HG03378 (cell line): ENCODE measurements at regions not wholly inside any gene's neighbourhood (a gene's known extent, or its start where the extent isn't known, plus 50 kb on each side); places are given as distances from the start of the nearest gene placed in this dataset.

Experiments
- ATAC-seq: cut with Tn5 transposase; IDR thresholded peaks from one replicate; pipeline ENCODE4 v1.9.1; 2021; ENCODE audit warnings: mild to moderate bottlenecking, moderate library complexity; ENCODE audit not compliant: unreplicated experiment

DNA sequence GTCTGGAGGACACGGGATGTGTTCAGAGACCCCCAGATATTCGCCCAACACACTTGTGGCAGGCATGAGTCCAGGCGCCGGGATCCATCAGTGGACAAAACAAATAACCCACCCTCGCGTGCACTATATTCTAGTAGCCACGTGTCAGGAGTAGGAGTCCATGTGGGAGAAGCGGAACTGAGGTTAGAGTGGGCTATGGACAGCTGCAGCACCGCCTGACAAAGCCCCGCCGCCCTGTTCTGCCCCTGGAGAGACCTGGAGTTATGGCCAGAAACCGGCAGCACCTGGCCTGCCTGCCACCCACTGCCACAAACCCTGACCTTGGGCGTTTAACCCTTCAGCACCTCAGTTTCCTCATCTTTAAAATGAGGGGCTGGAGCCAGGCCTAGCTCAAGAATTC is 181.0 kb upstream of the RNF32 start:
- ATAC-seq: no peak

DNA sequence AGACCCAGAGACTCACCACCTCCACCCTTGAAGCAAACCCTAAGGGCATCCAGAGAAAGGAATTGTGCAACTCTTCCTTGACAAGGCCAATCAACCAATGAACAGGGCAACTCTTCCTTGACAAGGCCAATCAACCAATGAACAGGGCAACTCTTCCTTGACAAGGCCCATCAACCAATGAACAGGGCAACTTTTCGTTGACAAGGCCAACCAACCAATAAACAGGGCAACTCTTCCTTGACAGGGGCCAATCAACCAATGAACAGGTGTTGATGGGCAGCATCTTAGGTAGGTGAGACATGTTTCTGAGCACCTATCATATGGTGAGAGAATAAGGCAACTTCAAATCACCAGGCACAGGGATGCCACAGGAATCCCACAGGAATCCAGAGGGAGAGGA is 181.5 kb upstream of the RNF32 start:
- ATAC-seq: no peak

DNA sequence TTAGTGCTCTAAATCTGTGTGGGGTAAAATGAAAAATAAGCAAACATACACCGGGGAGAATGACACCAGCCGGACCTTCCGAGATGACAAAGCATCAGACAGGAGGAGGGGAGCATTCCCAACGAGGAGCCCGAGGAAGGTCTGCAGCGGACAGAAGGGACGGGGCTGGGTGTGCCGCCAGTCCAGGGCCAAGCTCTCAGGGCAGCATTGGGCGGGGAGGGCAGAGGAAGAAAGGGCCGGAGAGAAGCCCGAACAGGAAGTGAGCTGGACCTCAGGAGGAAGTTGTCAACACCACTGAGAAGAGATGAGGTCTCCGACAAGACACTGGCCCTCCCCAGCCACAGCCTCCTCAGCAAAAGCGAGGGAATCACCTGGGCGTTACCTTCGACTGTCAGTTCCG is 182.6 kb upstream of the RNF32 start:
- ATAC-seq: no peak

DNA sequence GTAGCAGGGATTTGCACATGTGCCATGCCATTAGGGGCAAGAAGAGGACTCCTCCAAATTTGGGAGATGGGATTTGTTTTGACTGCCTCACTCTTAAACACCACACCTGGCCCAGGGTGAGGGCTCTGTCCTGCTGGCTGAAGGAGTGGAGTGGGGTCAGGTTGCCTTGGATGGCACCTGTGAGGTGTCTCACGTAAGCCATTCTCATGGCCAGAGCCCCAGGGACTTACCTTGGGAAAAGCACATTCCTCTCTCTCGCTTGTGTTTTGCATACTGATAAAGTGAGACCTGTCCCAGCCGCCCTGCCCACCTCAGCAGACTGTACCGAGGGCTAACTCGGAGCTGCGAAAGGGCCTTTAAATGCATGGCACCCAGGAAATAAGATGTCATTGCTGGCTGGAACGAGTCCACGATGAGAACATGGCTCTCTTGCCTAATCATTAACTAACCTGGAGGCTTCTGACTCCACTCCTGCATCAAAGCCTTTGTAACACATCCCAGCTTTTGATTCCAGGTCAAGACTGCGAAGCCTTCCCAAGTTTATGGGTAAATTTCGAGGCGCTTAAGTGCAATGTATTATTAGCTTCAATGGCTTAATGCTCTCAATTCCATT is 184.0 kb upstream of the RNF32 start:
- no peak for ATAC-seq

DNA sequence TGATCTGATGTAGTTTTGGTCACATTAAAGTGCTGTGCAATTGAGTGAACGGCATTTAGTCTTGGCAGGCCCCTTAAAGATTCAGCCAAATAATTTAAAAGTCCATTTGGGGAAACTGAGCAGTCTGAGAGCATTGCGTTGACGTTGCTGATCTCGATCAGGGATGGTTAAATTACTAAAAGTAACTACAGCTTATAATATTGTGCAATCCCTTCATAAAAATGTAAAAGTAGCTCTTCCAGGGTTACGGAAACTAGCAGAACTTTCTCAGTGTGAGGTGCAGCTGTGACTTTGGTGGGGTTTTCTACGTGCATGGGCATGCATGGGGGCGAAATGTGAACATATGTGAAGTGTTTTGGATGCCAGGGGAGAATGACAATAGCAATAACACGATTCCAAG is 184.5 kb upstream of the RNF32 start:
- ATAC-seq: no peak

DNA sequence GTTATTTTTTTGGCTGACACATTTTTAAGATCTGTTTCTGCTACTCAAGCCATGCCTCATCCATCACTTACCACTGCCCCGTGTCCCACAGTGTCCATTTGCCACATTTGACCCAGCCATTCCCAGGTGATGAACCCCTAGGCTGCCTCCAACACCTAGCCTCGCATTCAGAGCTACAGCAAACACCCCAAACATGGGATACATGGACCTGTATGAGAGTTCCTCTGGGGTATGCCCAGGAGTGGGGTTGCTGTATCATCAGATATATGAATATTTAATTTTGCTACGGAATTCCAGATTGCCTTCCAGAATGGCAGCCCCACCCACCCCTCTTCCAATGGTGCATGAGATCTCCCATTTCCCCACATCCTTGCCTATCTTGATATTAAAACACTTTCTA is 190.1 kb upstream of the RNF32 start:
- ATAC-seq: no peak

DNA sequence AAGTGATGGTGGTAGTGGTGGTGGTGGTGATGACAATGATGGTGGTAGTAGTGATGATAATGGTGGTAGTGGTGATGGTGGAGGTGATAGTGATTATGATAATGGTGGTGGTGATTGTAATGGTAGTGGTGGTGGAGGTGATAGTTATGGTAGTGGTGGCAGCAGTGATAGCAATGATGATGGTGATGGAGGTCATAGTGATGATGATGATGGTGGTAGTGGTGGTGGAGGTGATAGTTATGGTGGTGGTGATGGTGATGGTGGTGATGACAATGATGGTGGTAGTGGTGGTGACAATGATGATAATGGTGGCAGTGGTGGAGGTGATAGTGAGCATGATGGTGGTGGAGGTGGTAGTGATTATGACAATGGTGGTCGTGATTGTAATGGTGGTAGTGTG is 191.7 kb upstream of the RNF32 start:
- ATAC-seq: no peak

DNA sequence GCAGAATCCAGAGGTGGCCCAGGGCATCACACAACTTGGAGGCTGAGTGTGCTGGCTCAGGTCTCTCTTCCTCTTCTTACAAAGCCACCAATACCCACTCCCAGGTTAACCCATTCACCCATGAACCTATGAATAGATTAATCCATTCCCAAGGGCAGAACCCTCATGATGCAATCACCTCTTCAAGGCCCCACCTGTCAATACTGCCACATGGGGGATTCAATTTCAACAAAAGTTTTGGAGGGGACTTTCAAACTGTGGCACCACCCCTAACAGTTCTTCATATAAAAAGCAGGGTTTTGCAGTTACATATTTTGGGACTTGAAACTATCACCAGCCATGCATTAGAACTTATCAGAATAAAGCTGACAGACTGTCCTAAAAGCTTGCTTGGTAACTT is 193.6 kb upstream of the RNF32 start:
- no peak for ATAC-seq

DNA sequence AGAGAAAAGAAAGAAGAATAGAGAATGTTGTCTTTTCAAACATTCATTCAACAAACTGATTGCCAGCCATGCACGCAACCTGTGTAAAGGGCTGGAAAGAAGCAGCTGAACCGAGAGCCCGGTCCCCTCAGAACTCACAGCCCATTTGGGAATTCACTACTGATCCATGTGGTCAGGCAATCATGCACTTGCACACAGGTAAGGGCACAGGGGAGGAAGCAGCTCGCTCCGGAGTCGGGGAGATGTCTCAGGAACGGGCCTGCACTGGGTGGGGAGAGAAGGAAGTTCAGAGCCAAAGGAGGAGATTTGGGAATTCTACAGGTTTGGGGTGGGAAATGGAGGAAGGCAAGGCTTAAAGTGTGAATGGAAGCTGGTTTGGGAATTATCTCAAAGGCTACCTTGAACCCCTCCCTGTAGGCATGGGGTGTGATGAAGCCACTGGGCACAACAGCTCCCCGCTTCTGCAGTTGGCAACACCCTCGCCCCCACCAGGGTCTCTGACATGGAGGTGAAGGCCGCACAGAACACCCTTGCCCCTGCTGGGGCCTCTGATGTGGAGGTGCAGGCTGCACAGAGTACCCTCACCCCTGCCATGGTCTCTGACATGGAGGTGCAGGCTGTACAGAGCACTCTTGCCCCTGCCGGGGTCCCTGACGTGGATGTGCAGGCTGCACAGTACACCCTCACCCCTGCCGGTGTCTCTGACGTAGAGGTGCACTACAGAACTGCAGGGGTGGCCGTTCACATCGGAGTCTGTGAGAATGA is 194.4 kb upstream of the RNF32 start:
- no peak for ATAC-seq

DNA sequence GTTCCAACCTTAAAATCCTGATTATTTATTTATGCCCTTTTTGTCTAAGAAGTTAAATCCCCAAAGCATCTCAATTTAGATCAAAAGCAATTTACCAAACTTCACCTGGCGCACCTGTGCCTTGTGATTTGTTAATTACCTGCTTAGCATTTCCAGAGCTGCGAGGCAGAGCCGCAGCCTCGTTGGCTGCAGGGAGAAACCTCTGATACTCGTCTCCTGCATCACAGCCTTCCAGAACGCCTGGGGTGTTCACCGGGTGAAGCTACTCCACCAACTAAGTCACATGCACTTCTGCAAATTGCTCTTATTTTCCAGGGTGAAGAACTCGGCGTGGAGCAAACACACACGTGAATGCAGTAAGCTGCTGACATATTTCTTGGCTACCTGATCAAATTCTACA is 198.1 kb upstream of the RNF32 start:
- no peak for ATAC-seq

DNA sequence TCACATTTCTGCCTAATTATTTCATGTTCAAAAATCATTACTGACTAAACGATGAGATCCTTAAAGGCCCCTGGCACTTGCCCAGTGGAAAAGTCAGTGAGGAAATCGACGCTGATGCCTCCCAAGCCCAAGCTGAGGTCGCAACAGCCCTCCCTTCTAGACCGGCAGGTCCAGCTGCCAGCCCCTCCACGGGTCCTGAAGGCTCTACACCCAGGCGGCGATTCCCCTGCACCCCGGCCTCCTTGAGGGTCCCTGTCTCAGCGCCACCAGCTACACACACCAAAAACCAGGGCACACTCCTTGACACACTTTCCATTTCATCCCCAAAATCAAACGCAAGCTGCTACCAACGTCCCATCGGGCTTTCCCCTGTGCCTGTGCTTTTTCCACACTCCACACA is 200.1 kb upstream of the RNF32 start:
- ATAC-seq: no peak

DNA sequence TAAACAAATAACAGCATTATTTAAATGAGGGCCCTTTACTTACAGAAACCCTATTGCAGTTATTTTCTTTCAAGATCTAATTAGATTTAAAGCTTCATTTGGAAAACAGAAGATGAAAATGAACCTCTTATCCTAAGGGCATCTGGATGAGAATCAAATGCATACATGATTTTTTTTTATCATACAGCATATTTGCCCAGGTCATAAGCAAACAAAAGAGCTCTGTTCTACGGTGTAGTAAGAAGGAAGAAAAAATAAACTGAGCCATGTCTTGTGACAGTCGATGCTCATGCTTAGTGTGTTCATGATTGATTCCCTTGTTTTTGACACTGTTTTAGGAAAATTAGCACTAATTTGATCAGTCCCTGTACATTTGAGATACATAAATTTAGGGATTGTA is 202.6 kb upstream of the RNF32 start:
- ATAC-seq: no peak

DNA sequence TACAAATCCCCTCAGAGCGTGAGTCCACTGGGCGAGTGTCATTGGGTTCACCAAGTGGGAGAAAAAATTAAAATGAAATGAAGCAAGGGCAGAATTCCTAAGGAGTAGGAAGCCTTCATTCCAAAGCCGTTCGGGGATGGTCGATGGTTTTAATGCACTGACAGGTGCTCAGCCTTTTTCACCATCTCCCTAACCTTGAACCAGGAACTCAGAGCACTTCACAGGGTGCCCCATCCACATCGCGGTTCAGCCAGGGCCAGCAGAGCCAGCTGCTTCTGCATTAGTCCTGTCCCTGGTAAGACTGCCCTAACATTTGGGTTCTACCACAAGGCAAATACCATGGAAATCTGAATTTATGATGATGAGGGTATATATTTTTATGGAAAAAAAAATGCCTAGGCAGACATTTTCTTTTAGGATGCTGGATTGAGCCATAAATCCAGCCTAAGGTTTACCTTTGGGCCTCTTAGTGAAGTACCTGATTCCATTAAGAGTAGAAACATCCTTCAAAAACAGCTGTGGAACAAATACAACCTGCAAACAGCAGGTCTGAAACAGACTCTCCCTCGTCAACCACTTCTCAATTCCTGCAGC is 203.5 kb upstream of the RNF32 start:
- ATAC-seq: no peak

DNA sequence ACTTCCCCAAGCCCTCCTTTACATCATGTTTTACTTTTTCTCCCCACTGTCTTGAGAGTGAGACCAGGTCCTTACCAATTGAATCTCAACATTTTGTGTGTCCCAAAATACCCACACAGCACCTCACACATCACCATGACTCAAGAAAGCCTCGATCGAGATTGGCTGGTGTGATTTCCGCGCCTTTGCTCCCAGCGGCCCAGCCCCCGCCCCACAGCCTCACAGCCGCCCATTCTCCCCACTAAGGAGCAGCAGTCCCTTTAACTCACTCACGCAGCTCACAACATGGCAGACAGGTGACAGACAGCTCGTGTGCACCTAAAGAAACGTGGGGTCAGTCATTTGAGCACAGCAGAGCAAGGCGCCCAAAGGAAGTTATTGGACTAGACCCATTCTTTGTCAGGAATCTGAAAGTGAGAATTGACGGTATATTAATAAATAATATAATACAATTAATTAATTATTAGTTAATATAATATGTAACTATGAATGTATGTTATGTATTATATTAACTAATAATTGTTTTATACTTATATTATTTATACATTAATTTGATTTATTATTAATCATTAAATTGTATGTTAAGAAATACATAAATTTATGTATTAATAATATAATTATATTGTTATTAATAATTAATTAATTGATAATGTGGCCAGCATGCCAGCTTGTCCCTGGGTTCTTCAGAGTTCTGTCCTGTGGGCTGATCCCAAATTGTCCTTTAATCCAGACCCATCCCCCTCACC is 204.9 kb upstream of the RNF32 start:
- ATAC-seq: no peak

DNA sequence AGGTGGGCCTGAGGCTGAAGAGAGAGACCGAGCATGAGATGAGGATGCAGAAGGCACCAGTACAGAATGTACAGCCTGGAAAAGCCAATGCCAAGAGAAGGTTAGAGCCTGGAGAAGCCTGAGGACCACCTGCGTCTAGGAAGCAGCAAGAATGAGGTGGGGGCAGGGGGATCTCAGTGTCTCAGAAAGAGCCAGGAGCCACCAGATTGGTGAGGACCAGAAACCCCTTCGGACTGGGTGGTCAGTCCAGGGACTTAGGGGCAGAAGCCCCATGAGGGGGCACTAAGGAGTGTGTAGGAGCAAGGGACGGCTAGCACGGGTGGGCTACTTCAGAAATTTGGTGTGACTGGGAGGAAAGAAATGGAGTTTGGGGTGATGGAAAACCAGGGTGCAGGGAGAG is 205.9 kb upstream of the RNF32 start:
- ATAC-seq: no peak

DNA sequence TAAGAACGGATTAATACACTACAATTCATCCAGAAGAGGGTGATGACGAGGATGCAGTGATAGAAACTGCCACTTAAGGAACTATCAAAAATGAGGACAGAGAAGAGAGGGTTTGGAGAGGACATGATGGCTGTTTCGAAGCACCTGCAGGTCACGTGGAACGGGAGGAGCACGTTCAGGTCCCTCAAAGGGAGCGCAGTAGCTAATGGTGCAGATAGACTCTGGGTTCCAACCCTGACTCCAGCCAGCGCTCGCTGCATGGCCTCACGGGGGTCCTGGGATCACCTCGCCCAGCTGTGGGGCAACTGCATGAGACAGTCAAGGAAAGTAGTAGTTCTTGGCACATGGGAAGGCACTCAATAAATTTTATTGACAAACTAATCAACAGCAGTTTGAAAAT is 208.6 kb upstream of the RNF32 start:
- no peak for ATAC-seq

DNA sequence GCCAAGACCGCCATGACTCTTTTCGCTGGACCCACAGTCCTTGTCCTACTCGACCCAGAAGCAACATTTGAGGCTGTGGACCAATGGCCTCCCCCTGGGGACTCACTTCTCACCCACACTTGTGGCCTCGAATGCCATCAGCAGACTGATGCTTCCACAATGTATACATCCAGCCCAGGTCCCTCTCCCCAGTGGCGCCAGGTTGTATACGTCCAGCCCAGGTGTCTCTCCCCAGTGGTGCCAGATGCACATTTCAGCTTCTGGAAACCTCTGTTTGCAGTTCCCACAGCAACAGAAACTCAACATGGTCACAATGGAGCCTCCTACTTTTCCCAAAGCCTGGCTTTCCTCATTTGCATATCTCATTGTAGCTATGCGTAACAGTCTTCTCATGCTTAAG is 210.5 kb upstream of the RNF32 start:
- no peak for ATAC-seq

DNA sequence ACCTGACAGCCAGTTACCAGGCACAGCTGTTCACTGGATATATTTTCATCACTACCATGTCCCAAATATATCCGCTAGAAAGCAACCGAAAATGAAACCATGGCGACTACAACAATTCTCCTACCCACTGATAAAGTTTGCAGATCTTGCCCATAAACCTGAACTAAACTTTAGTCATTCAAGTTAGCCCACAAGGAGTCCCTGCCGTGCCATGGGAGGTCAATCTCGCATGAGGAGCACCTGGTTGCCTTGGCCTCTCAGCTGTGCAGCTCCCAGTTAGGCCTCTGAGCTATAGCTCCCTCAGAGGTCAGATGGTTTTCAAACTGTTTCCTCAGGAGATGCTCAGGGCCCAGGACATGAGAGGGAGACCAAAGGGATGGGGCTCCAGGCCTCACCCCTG is 211.1 kb upstream of the RNF32 start:
- ATAC-seq: no peak

DNA sequence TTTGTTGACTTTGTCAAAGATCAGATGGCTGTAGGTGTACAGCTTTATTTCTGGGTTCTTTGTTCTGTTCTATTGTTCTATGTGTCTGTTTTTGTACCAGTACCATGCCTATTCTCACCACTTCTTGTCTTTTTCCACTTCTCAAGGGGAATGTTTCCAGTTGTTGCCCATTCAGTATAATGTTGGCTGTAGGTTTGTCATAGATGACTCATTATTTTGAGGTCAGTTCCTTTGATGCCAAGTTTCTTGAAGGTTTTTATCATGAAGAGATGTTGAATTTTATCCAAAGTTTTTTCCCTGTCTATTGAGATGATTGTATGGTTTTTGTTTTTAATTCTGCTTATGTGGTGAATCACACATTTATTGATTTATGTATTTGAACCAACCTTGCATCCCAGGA is 216.7 kb upstream of the RNF32 start:
- no peak for ATAC-seq

DNA sequence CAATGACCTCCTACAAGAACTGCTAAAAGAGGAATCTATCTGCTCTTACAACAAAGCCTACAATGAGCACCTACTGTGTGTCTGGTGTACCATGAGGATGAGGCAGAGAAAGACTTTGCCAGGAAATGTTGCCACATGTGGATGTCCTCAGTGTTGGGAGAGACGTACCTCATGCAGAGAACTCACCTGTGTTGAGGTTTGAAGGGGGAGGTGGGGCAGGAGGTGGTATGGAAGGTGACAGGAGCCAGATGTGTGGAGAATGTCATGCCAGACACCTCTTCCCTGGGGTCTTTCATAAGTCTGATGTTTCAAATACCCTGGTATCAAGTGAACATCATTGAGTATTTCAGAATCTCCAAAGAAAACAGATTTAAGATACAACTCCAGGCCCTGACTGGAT is 220.1 kb upstream of the RNF32 start:
- ATAC-seq: no peak

DNA sequence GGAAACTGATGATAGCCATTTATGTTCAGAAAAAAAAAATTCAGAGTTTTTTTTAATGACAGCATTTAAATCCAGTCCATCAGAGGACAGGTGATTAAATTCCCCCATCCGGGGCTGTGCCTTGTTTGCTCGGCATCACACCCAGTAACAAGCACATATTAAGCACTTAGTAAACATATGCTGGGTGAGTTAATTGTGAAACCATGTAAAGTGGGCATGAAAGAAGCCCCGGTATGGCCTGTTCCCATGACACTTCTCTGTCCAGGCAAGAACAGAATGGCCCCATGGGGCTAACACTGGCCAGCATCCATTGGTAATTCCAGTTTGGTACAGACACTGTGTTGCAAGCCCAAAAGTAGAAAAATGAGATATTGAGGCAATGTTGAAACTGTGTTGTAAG is 220.8 kb upstream of the RNF32 start:
- no peak for ATAC-seq

DNA sequence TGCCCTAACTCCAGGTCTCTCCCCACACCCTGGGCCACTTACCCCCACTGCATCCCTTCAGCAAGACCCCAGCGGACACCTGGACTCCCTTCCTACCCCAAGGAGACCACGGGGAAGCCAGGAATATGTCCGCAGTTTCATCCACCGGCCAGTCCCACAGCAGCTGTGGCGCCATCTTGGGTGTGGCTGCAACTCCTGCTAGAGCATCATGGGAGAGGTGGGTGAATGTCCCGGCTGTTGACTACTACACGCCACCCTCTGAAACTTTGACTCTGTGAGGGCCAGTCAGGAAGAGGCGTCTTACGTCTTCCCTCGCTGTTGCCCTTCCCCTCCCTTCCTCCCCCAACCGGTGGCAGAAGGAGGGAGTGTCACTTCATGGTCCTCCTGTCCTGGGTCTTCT is 238.3 kb upstream of the RNF32 start:
- ATAC-seq: no peak
